Fibroblast of lung (primary cell): ENCODE measurements at regions not wholly inside any gene's neighbourhood (a gene's known extent, or its start where the extent isn't known, plus 50 kb on each side); places are given as distances from the start of the nearest gene placed in this dataset.
"Not testable (repeated sequence)": the region's sequence is repeated elsewhere in the genome, so short reads cannot be mapped to it uniquely, and the experiment has no call there.

ENCODE experiments used
- DNase-seq, 2 donors: peaks; one replicate each; pipeline versions ENCODE4 v3.0.0 to v3.0.0-alpha.2; 2010; ENCODE audit warnings: low read depth in 2 of 2
- H2AFZ ChIP-seq: 2 replicates; pipeline ENCODE4 v1.5.1; 2012; ENCODE audit warnings: low read length, control low read depth, inconsistent platforms
- H3K27ac ChIP-seq: 2 replicates; pipeline ENCODE4 v1.5.1; 2011; ENCODE audit warnings: low read length, control low read depth; ENCODE audit not compliant: insufficient read depth
- H3K27me3 ChIP-seq: 2 replicates; pipeline ENCODE4 v1.5.1; 2011; ENCODE audit warnings: mild to moderate bottlenecking, low read length; ENCODE audit not compliant: control insufficient read depth, insufficient read depth
- H3K36me3 ChIP-seq: 2 replicates; pipeline ENCODE4 v1.5.1; 2011; ENCODE audit warnings: low read length; ENCODE audit not compliant: control insufficient read depth, insufficient read depth
- H3K4me1 ChIP-seq: 2 replicates; pipeline ENCODE4 v1.5.1; 2011; ENCODE audit warnings: low read length; ENCODE audit not compliant: control insufficient read depth, insufficient read depth; ENCODE audit errors: extremely low read depth
- H3K4me2 ChIP-seq: 2 replicates; pipeline ENCODE4 v1.5.1; 2011; ENCODE audit warnings: low read length, control low read depth; ENCODE audit not compliant: insufficient read depth; ENCODE audit errors: extremely low read depth
- H3K4me3 ChIP-seq, 4 experiments: fragments of 200-600 bp in 1 of 4; sonication (generic) in 1 of 4; replicated peaks in 1 of 4; 2 replicates each; pipeline ENCODE4 v1.5.1; 2011 to 2016; ENCODE audit warnings: low read length in 4 of 4, low read depth in 3 of 4, mild to moderate bottlenecking in 3 of 4, control low read depth in 2 of 4, inconsistent platforms in 1 of 4, mixed read lengths in 1 of 4; ENCODE audit not compliant: insufficient read depth in 1 of 4; ENCODE audit errors: control extremely low read depth in 1 of 4
- H3K79me2 ChIP-seq: 2 replicates; pipeline ENCODE4 v1.5.1; 2012; ENCODE audit warnings: mild to moderate bottlenecking, low read length, inconsistent platforms; ENCODE audit not compliant: control insufficient read depth, insufficient read depth
- H3K9ac ChIP-seq: 2 replicates; pipeline ENCODE4 v1.5.1; 2011; ENCODE audit warnings: mild to moderate bottlenecking, low read length, control low read depth; ENCODE audit not compliant: insufficient read depth
- H3K9me3 ChIP-seq: 2 replicates; pipeline ENCODE4 v1.5.1; 2012; ENCODE audit warnings: low read depth, low read length; ENCODE audit not compliant: control insufficient read depth, insufficient read depth
- H4K20me1 ChIP-seq: 2 replicates; pipeline ENCODE4 v1.5.1; 2011; ENCODE audit warnings: low read length; ENCODE audit not compliant: control insufficient read depth, insufficient read depth; ENCODE audit errors: extremely low read depth
- EZH2 ChIP-seq: IDR thresholded peaks from 2 replicates; pipeline ENCODE4 v1.5.1; 2012; ENCODE audit warnings: low read length, control low read depth, mild to moderate bottlenecking; ENCODE audit errors: missing control alignments
- TF ChIP-seq, protein P1 (sequence below), 2 donors: IDR thresholded peaks in 1 of 2; conservative IDR thresholded peaks in 1 of 2; 1 replicate in 1 of 2; 2 replicates in 1 of 2; pipeline ENCODE4 v1.5.1; 2011 to 2012; ENCODE audit warnings: low read length in 2 of 2, control low read depth in 1 of 2, inconsistent platforms in 1 of 2, low read depth in 1 of 2, mild to moderate bottlenecking in 1 of 2

DNA sequence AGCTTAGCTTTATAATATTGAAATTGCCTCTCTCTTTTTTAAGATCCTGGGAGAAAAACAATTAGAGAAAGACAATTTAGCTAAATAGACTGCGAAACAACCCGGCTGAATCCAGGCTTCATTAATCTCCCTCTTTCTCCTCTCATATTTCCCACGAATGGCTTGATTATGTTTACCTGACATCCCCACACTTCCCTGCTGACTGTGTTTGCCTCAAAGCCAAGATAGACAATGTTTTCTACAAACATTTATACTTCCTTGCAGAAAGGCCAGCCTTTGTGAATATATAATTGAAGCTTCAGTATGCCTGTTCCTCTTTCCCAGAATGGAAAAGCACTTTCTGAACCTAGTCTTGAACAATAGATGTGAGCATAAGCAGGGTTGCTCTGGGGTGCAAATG, 566.8 kb downstream of the PDHA2 start:
- no peak overlapping the region for H3K9ac ChIP-seq
- no peak overlapping the region for H3K4me2 ChIP-seq
- no peak overlapping the region for H2AFZ ChIP-seq
- H3K4me3 ChIP-seq = no peak overlapping the region
- H4K20me1 ChIP-seq = no peaks in the 10 kb centered on the region
- H3K36me3 ChIP-seq = no peaks in the 10 kb centered on the region
- no peak for TF ChIP-seq EZH2
- TF ChIP-seq, protein P1, sequence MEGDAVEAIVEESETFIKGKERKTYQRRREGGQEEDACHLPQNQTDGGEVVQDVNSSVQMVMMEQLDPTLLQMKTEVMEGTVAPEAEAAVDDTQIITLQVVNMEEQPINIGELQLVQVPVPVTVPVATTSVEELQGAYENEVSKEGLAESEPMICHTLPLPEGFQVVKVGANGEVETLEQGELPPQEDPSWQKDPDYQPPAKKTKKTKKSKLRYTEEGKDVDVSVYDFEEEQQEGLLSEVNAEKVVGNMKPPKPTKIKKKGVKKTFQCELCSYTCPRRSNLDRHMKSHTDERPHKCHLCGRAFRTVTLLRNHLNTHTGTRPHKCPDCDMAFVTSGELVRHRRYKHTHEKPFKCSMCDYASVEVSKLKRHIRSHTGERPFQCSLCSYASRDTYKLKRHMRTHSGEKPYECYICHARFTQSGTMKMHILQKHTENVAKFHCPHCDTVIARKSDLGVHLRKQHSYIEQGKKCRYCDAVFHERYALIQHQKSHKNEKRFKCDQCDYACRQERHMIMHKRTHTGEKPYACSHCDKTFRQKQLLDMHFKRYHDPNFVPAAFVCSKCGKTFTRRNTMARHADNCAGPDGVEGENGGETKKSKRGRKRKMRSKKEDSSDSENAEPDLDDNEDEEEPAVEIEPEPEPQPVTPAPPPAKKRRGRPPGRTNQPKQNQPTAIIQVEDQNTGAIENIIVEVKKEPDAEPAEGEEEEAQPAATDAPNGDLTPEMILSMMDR (conservative IDR thresholded peaks at IDR 0.05 in 1 of 2, IDR thresholded peaks at IDR 0.05 in 1 of 2; ENCODE audit: low read depth in 1 of 2, low read length in 2 of 2) = no peak
- H3K4me1 ChIP-seq = no peaks in the 10 kb centered on the region
- no peak overlapping the region for H3K27ac ChIP-seq
- no peak for DNase-seq
- no peaks in the 10 kb centered on the region for H3K79me2 ChIP-seq
- no peaks in the 10 kb centered on the region for H3K27me3 ChIP-seq
- H3K9me3 ChIP-seq = no peaks in the 10 kb centered on the region

DNA sequence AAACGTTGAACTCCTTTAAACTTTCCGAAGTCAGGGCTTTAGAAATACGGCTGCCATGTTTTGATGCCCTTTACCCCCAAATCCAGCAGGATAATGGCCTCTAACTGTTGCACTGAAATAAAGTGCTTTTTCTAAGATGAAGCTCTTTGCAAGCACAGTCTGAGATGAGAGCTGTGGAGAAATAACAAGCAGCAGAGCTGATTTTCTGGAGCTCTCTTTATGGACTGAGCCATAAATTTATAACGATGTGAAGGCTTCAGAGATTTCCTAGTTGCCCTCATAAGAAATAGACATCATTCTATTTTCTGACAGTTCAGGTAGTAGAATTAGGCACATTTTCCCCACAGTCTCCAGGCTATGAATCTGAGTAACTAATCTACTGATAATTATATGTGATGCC, 567.3 kb downstream of the PDHA2 start:
- Histone ChIP-seq H3K4me3 (no peak overlapping the region), H3K27ac (no peak overlapping the region), H3K36me3 (no peaks in the 10 kb centered on the region), H2AFZ (no peak overlapping the region), H3K9ac (no peak overlapping the region), H4K20me1 (no peaks in the 10 kb centered on the region), H3K9me3 (no peaks in the 10 kb centered on the region), H3K27me3 (no peaks in the 10 kb centered on the region), H3K4me2 (no peak overlapping the region), H3K79me2 (no peaks in the 10 kb centered on the region), H3K4me1 (no peaks in the 10 kb centered on the region)
- TF ChIP-seq EZH2 = no peak
- TF ChIP-seq, protein P1 (conservative IDR thresholded peaks at IDR 0.05 in 1 of 2, IDR thresholded peaks at IDR 0.05 in 1 of 2; ENCODE audit: low read depth in 1 of 2, low read length in 2 of 2) = no peak
- no peak for DNase-seq

DNA sequence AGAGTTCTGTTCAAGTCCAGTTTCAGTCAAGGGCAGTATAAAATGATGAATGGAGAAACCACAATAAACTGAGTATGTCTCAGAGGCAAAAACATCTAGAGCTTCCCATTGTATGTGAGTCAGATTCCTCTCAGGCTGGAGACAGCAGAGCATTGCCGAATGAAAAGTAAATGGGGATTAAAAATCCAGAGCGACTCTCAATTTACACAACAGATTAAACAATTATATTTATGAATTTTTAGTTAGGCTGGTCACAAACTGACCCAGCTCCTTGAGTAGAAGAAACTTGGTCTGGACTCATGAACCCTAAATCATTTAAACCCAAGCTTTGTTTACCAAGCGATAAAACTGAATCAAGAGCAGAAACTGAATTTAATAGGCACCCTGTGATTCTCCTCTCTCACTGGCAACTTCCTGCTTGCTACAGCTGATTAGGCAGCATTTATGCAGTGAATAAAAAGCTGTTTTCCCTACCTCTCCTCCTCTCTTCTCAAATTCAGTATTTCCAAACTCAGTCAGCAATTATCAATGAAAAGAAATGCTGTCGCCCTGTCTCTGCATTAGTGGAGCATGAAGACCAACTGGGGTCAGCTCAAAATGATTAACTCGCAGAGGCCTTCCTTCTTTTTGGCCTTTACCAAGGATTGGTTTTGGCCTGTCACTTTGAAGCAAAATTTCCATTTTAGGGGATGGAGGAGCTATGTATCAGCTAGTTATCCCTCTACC, 568.0 kb downstream of the PDHA2 start:
- no peak overlapping the region for H3K4me2 ChIP-seq
- no peak overlapping the region for H3K9ac ChIP-seq
- H3K27me3 ChIP-seq = no peaks in the 10 kb centered on the region
- no peak overlapping the region for H3K4me3 ChIP-seq
- TF ChIP-seq, protein P1 (conservative IDR thresholded peaks at IDR 0.05 in 1 of 2, IDR thresholded peaks at IDR 0.05 in 1 of 2; ENCODE audit: low read depth in 1 of 2, low read length in 2 of 2) = no peak
- TF ChIP-seq EZH2 = no peak
- no peaks in the 10 kb centered on the region for H3K9me3 ChIP-seq
- no peaks in the 10 kb centered on the region for H3K4me1 ChIP-seq
- DNase-seq = peak in 1 of 2 donors; percentile 8
- no peaks in the 10 kb centered on the region for H4K20me1 ChIP-seq
- no peak overlapping the region for H3K27ac ChIP-seq
- H3K79me2 ChIP-seq = no peaks in the 10 kb centered on the region
- H2AFZ ChIP-seq = no peak overlapping the region
- no peaks in the 10 kb centered on the region for H3K36me3 ChIP-seq

DNA sequence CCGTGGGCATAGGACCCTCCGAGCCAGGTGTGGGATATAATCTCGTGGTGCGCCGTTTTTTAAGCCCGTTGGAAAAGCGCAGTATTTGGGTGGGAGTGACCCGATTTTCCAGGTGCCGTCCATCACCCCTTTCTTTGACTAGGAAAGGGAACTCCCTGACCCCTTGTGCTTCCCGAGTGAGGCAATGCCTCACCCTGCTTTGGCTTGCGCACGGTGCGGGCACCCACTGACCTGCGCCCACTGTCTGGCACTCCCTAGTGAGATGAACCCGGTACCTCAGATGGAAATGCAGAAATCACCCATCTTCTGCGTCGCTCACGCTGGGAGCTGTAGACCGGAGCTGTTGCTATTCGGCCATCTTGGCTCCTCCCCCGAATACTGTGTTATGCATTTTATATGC, 575.0 kb downstream of the PDHA2 start:
- H4K20me1 ChIP-seq, H3K79me2 ChIP-seq, H3K4me1 ChIP-seq, H3K9ac ChIP-seq, H3K36me3 ChIP-seq, H3K4me3 ChIP-seq, H2AFZ ChIP-seq, H3K9me3 ChIP-seq, H3K27ac ChIP-seq, H3K4me2 ChIP-seq, H3K27me3 ChIP-seq, DNase-seq: not testable (repeated sequence)
